Activated CD4-positive, alpha-beta T cell treated with anti-CD3 and anti-CD28 coated beads for 36 hours (primary cell): ENCODE measurements at regions not wholly inside any gene's neighbourhood (a gene's known extent, or its start where the extent isn't known, plus 50 kb on each side); places are given as distances from the start of the nearest gene placed in this dataset.

Experiments used
- ATAC-seq: fragments of 200-7000 bp; cut with Tn5 transposase; one replicate; pipeline ENCODE4 v1.10.0; 2021; ENCODE audit warnings: mild to moderate bottlenecking, moderate library complexity
- CTCF ChIA-PET: fragments of 350-600 bp; sonication (Branson Sonifier 250); formaldehyde crosslinking; loops from one replicate; lab custom pipeline; 2021; ENCODE audit warnings: antibody characterized with exemption; lab: Charles Lee
- POLR2A ChIA-PET: fragments of 350-600 bp; sonication (Branson Sonifier 250); formaldehyde crosslinking; loops from one replicate; lab custom pipeline; 2021; ENCODE audit warnings: antibody characterized with exemption, inconsistent platforms; lab: Charles Lee
- DNase-seq: peaks from one replicate; pipeline ENCODE4 v3.0.0-alpha.2; 2020
- H3K27ac Mint-ChIP-seq: one replicate; pipeline ENCODE4 v1.8.0; 2021; ENCODE audit warnings: mixed read lengths
- H3K27me3 Mint-ChIP-seq: one replicate; pipeline ENCODE4 v1.8.0; 2021; ENCODE audit warnings: mixed read lengths
- H3K36me3 Mint-ChIP-seq: one replicate; pipeline ENCODE4 v1.8.0; 2021; ENCODE audit warnings: low read depth, mixed read lengths
- H3K4me1 Mint-ChIP-seq: one replicate; pipeline ENCODE4 v1.8.0; 2021; ENCODE audit warnings: mixed read lengths
- H3K4me3 Mint-ChIP-seq: one replicate; pipeline ENCODE4 v1.8.0; 2021; ENCODE audit warnings: mild to moderate bottlenecking, moderate library complexity, mixed read lengths
- H3K9me3 Mint-ChIP-seq: one replicate; pipeline ENCODE4 v1.8.0; 2021; ENCODE audit warnings: low read depth, mixed read lengths
- intact Hi-C, 2 experiments: fragments of 100-400 bp; cut with DNase I in 1 of 2; cut with micrococcal nuclease in 1 of 2; formaldehyde crosslinking; loops; one replicate each; pipeline versions ENCODE4 v1.14.2 to v1.15.1; 2022 to 2024; cut with DNase I, micrococcal nuclease

GRCh38 chr6:44721954-44722578 is 334.6 kb downstream of the CDC5L start:
- Mint-ChIP-seq H3K4me3 (no peak overlapping the region), H3K9me3 (no peaks in the 10 kb centered on the region), H3K36me3 (no peaks in the 10 kb centered on the region), H3K27me3 (no peaks in the 10 kb centered on the region), H3K4me1 (no peaks in the 10 kb centered on the region), H3K27ac (no peak overlapping the region)
- POLR2A ChIA-PET: no interaction called here
- CTCF ChIA-PET: interaction anchor here (1.5 kb wide), 1 partner anchor 66 kb away, joined by 3 read pairs; no protein-coding TSS in a partner anchor
- DNase-seq (no peak), ATAC-seq (no peak)
- intact Hi-C loops: no loop called here

- H3K36me3 Mint-ChIP-seq: no peaks in the 10 kb centered on the region
Measured at GRCh38 chr6:44722736-44723135, 335.2 kb downstream of the CDC5L start.

GRCh38 chr6:44723439-44724197 is 336.1 kb downstream of the CDC5L start:
- Mint-ChIP-seq H3K4me3 (no peak overlapping the region), H3K9me3 (no peaks in the 10 kb centered on the region), H3K4me1 (no peaks in the 10 kb centered on the region), H3K27ac (no peak overlapping the region), H3K36me3 (no peaks in the 10 kb centered on the region), H3K27me3 (no peaks in the 10 kb centered on the region)
- ATAC-seq (no peak), DNase-seq (no peak)
- POLR2A ChIA-PET: no interaction called here
- intact Hi-C loops: no loop called here
- CTCF ChIA-PET: interaction anchor here (0.8 kb wide), 1 partner anchor 132 kb away, joined by 3 read pairs; no protein-coding TSS in a partner anchor

More at GRCh38 chr6:44722736-44723135, 335.2 kb downstream of the CDC5L start:
- DNase-seq (no peak), ATAC-seq (no peak)
- Mint-ChIP-seq H3K4me1 (no peaks in the 10 kb centered on the region), H3K27ac (no peak overlapping the region), H3K27me3 (no peaks in the 10 kb centered on the region), H3K9me3 (no peaks in the 10 kb centered on the region), H3K4me3 (no peak overlapping the region)
- intact Hi-C loops: no loop called here
- ChIA-PET CTCF (interaction anchor here (0.7 to 1.5 kb wide), 3 partner anchors 67 to 1334 kb away, joined by 3 read pairs; no protein-coding TSS in a partner anchor), POLR2A (no interaction called here)

GRCh38 chr6:44725070-44725469 is 337.6 kb downstream of the CDC5L start:
- ATAC-seq: no peak
- Mint-ChIP-seq H3K36me3 (no peaks in the 10 kb centered on the region), H3K4me3 (no peak overlapping the region), H3K9me3 (no peaks in the 10 kb centered on the region), H3K27me3 (no peaks in the 10 kb centered on the region), H3K27ac (no peak overlapping the region), H3K4me1 (no peaks in the 10 kb centered on the region)
- POLR2A ChIA-PET: no interaction called here
- intact Hi-C loops: no loop called here
- CTCF ChIA-PET: no interaction called here
- no peak for DNase-seq

- Mint-ChIP-seq H3K9me3 (no peaks in the 10 kb centered on the region), H3K27ac (no peak overlapping the region), H3K36me3 (no peaks in the 10 kb centered on the region), H3K27me3 (no peaks in the 10 kb centered on the region), H3K4me1 (no peaks in the 10 kb centered on the region), H3K4me3 (no peak overlapping the region)
- no peak for ATAC-seq
- CTCF ChIA-PET: interaction anchor here (1.1 kb wide), 1 partner anchor 33 kb away, joined by 3 read pairs; no protein-coding TSS in a partner anchor
- no peak for DNase-seq
- intact Hi-C loops: no loop called here
- POLR2A ChIA-PET: no interaction called here
Measured at GRCh38 chr6:44727651-44728630, 340.4 kb downstream of the CDC5L start.

GRCh38 chr6:44730771-44731391 is 343.4 kb downstream of the CDC5L start:
- intact Hi-C loops: no loop called here
- ATAC-seq (no peak), DNase-seq (no peak)
- H3K4me3 Mint-ChIP-seq: no peak overlapping the region
- H3K9me3 Mint-ChIP-seq: no peaks in the 10 kb centered on the region
- no peaks in the 10 kb centered on the region for H3K27me3 Mint-ChIP-seq
- ChIA-PET POLR2A (no interaction called here), CTCF (interaction anchor here (1.4 kb wide), 1 partner anchor 28 kb away, joined by 5 read pairs; no protein-coding TSS in a partner anchor)
- H3K4me1 Mint-ChIP-seq: peaks cover 9% of the 10 kb centered on the region
- H3K27ac Mint-ChIP-seq: no peak overlapping the region
- H3K36me3 Mint-ChIP-seq: no peaks in the 10 kb centered on the region

- ChIA-PET CTCF (interaction anchor here (1.4 kb wide), 1 partner anchor 29 kb away, joined by 5 read pairs; no protein-coding TSS in a partner anchor), POLR2A (no interaction called here)
Measured at GRCh38 chr6:44731485-44732095, 344.1 kb downstream of the CDC5L start.

GRCh38 chr6:44732243-44732642 is 344.7 kb downstream of the CDC5L start:
- ChIA-PET POLR2A (no interaction called here), CTCF (interaction anchor here (1.4 kb wide), 1 partner anchor 30 kb away, joined by 5 read pairs; no protein-coding TSS in a partner anchor)
- no peak overlapping the region for H3K4me3 Mint-ChIP-seq
- ATAC-seq (no peak), DNase-seq (no peak)
- H3K4me1 Mint-ChIP-seq: peaks cover 12% of the 10 kb centered on the region
- H3K36me3 Mint-ChIP-seq: no peaks in the 10 kb centered on the region
- no peak overlapping the region for H3K27ac Mint-ChIP-seq
- no peaks in the 10 kb centered on the region for H3K27me3 Mint-ChIP-seq
- no peaks in the 10 kb centered on the region for H3K9me3 Mint-ChIP-seq
- intact Hi-C loops: no loop called here

More at GRCh38 chr6:44731485-44732095, 344.1 kb downstream of the CDC5L start:
- Mint-ChIP-seq H3K4me1 (peaks cover 12% of the 10 kb centered on the region), H3K4me3 (no peak overlapping the region), H3K27me3 (no peaks in the 10 kb centered on the region), H3K27ac (no peak overlapping the region), H3K36me3 (no peaks in the 10 kb centered on the region), H3K9me3 (no peaks in the 10 kb centered on the region)
- ATAC-seq: no peak
- intact Hi-C loops: no loop called here
- DNase-seq: no peak

GRCh38 chr6:44733126-44733525 is 345.6 kb downstream of the CDC5L start:
- H3K27ac Mint-ChIP-seq: no peak overlapping the region
- ChIA-PET POLR2A (no interaction called here), CTCF (interaction anchor here (1.2 kb wide), 1 partner anchor 77 kb away, joined by 6 read pairs; no protein-coding TSS in a partner anchor)
- intact Hi-C loops: no loop called here
- DNase-seq: no peak
- no peaks in the 10 kb centered on the region for H3K9me3 Mint-ChIP-seq
- H3K4me1 Mint-ChIP-seq: peaks cover 12% of the 10 kb centered on the region
- H3K4me3 Mint-ChIP-seq: no peak overlapping the region
- no peaks in the 10 kb centered on the region for H3K36me3 Mint-ChIP-seq
- H3K27me3 Mint-ChIP-seq: no peaks in the 10 kb centered on the region
- ATAC-seq: no peak

GRCh38 chr6:44733868-44734267 is 346.4 kb downstream of the CDC5L start:
- Mint-ChIP-seq H3K27me3 (no peaks in the 10 kb centered on the region), H3K27ac (no peak overlapping the region), H3K4me1 (peaks cover 13% of the 10 kb centered on the region), H3K4me3 (no peak overlapping the region), H3K9me3 (no peaks in the 10 kb centered on the region), H3K36me3 (no peaks in the 10 kb centered on the region)
- ChIA-PET CTCF (interaction anchor here (0.5 to 1.2 kb wide), 2 partner anchors 78 to 113 kb away, joined by 3 to 6 read pairs; no protein-coding TSS in a partner anchor), POLR2A (no interaction called here)
- DNase-seq (no peak), ATAC-seq (no peak)
- intact Hi-C loops: no loop called here
